A673 (cell line): ENCODE measurements at regions not wholly inside any gene's neighbourhood (a gene's known extent, or its start where the extent isn't known, plus 50 kb on each side); places are given as distances from the start of the nearest gene placed in this dataset.

ENCODE experiments used
- BruUV-seq: library from RNA; stranded (reverse); fragments of 400-500 nt; replicated peaks from 2 replicates; lab custom pipeline; 2021; lab: Mats Ljungman, UMichigan
- CTCF ChIA-PET: fragments of 300-600 bp; sonication (Branson Sonifier 250); formaldehyde crosslinking; loops from one replicate; lab custom pipeline; 2022; ENCODE audit warnings: antibody characterized with exemption; lab: Charles Lee
- POLR2A ChIA-PET: fragments of 300-600 bp; sonication (Branson Sonifier 250); formaldehyde crosslinking; loops from one replicate; lab custom pipeline; 2022; ENCODE audit warnings: antibody characterized with exemption; ENCODE audit not compliant: low non-redundant PET; lab: Charles Lee
- DNase-seq: peaks from one replicate; pipeline ENCODE4 v3.0.0-alpha.2; 2015; ENCODE audit warnings: low spot score
- H3K27ac ChIP-seq: fragments of 200-600 bp; sonication (generic); 2 replicates; pipeline ENCODE4 v1.5.1; 2016; ENCODE audit warnings: mixed run types, low read depth, mild to moderate bottlenecking, mixed read lengths, antibody characterized with exemption, low read length; ENCODE audit not compliant: poor library complexity, severe bottlenecking
- H3K27me3 ChIP-seq: fragments of 200-600 bp; sonication (generic); replicated peaks from 2 replicates; pipeline ENCODE4 v1.6.1; 2017; ENCODE audit warnings: mixed run types, low read depth, mild to moderate bottlenecking, mixed read lengths, antibody characterized with exemption, low read length; ENCODE audit not compliant: insufficient read depth, poor library complexity
- H3K36me3 ChIP-seq: fragments of 200-600 bp; sonication (generic); 2 replicates; pipeline ENCODE4 v1.6.1; 2016; ENCODE audit warnings: mixed run types, mild to moderate bottlenecking, mixed read lengths, antibody characterized with exemption, low read length; ENCODE audit not compliant: insufficient read depth, poor library complexity, severe bottlenecking
- H3K4me1 ChIP-seq: fragments of 200-600 bp; sonication (generic); 2 replicates; pipeline ENCODE4 v1.6.1; 2017; ENCODE audit warnings: mixed run types, mild to moderate bottlenecking, mixed read lengths, antibody characterized with exemption, low read length; ENCODE audit not compliant: insufficient read depth, poor library complexity, severe bottlenecking
- H3K4me3 ChIP-seq: fragments of 200-600 bp; sonication (generic); 2 replicates; pipeline ENCODE4 v1.5.1; 2016; ENCODE audit warnings: low read depth, mixed run types, mild to moderate bottlenecking, mixed read lengths, low read length; ENCODE audit not compliant: poor library complexity, severe bottlenecking
- H3K9me3 ChIP-seq: fragments of 200-600 bp; sonication (generic); 2 replicates; pipeline ENCODE4 v1.6.1; 2016; ENCODE audit warnings: mixed run types, low read depth, mild to moderate bottlenecking, mixed read lengths, antibody characterized with exemption, low read length; ENCODE audit not compliant: poor library complexity, severe bottlenecking
- EZH2 ChIP-seq: fragments of 200-600 bp; sonication (generic); IDR thresholded peaks from 2 replicates; pipeline ENCODE4 v1.6.1; 2017; ENCODE audit warnings: borderline replicate concordance, low read depth, mild to moderate bottlenecking, mixed read lengths, antibody characterized with exemption, low read length; ENCODE audit not compliant: poor library complexity, severe bottlenecking
- intact Hi-C: fragments of 100-400 bp; cut with micrococcal nuclease; formaldehyde crosslinking; loops from one replicate; pipeline ENCODE4 v1.10.0; 2022; ENCODE audit not compliant: unreplicated experiment
- TF ChIP-seq, protein P1 (sequence below): fragments of 300-800, 200-600 bp; sonication (generic); conservative IDR thresholded peaks from 2 replicates; pipeline ENCODE4 v1.5.1; 2017; ENCODE audit warnings: low read depth, mild to moderate bottlenecking, antibody characterized with exemption, low read length, moderate library complexity, mixed read lengths

DNA sequence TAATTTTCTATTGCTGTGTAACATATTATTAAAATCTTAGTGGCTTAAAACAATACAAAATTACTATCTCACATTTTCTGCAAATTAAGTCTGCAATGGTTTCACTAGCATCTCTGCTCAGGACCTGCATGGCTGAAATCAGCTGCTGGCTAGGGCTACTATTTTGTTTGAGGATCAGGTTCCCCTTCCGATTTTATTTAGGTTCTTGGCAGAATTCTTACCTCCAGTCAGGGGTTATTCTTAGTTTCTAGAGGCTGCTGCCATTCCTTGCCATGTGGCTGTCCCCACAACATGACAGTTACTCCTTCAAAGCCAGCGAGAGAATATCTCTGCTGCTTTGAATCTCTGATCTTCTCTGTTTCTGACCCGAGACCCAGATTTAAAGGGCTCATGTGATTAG is 424.5 kb upstream of the ANO5 start:
- POLR2A ChIA-PET = no interaction called here
- CTCF ChIA-PET = no interaction called here
- BruUV-seq = no TSS peak

DNA sequence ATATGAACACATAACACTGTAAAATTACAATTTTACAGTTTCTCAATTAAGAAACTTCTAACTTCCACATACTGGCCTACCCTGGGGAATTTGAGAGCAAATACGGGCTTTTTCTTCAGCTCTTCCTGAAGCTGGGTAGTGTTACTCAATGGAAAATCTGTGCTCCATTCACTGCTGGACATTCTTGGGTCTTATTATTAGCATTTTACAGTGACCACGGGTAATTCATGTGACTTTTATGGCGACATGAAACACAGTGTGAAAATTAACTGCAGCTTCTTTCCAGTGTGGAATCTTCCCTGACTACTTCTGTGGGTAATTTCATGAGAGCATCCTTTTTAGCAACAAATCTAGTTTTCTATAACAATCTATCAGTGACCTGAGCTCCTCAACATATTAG is 423.7 kb upstream of the ANO5 start:
- ChIA-PET CTCF (no interaction called here), POLR2A (no interaction called here)
- H3K4me1 ChIP-seq = no peaks in the 10 kb centered on the region
- H3K36me3 ChIP-seq = no peaks in the 10 kb centered on the region
- BruUV-seq = no TSS peak
- TF ChIP-seq, protein P1, sequence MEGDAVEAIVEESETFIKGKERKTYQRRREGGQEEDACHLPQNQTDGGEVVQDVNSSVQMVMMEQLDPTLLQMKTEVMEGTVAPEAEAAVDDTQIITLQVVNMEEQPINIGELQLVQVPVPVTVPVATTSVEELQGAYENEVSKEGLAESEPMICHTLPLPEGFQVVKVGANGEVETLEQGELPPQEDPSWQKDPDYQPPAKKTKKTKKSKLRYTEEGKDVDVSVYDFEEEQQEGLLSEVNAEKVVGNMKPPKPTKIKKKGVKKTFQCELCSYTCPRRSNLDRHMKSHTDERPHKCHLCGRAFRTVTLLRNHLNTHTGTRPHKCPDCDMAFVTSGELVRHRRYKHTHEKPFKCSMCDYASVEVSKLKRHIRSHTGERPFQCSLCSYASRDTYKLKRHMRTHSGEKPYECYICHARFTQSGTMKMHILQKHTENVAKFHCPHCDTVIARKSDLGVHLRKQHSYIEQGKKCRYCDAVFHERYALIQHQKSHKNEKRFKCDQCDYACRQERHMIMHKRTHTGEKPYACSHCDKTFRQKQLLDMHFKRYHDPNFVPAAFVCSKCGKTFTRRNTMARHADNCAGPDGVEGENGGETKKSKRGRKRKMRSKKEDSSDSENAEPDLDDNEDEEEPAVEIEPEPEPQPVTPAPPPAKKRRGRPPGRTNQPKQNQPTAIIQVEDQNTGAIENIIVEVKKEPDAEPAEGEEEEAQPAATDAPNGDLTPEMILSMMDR = no peak
- no peak for TF ChIP-seq EZH2
- H3K27ac ChIP-seq = no peak overlapping the region
- H3K4me3 ChIP-seq = no peak overlapping the region
- H3K9me3 ChIP-seq = no peaks in the 10 kb centered on the region
- no peak for DNase-seq
- intact Hi-C loops = no loop called here
- H3K27me3 ChIP-seq = no peaks in the 10 kb centered on the region

More for the DNA sequence above, 424.5 kb upstream of the ANO5 start:
- intact Hi-C loops = no loop called here
- Histone ChIP-seq H3K27me3 (no peaks in the 10 kb centered on the region), H3K27ac (no peak overlapping the region), H3K36me3 (no peaks in the 10 kb centered on the region), H3K4me3 (no peak overlapping the region), H3K9me3 (no peaks in the 10 kb centered on the region), H3K4me1 (no peaks in the 10 kb centered on the region)
- no peak for DNase-seq
- TF ChIP-seq, protein P1 = no peak
- TF ChIP-seq EZH2 = no peak

DNA sequence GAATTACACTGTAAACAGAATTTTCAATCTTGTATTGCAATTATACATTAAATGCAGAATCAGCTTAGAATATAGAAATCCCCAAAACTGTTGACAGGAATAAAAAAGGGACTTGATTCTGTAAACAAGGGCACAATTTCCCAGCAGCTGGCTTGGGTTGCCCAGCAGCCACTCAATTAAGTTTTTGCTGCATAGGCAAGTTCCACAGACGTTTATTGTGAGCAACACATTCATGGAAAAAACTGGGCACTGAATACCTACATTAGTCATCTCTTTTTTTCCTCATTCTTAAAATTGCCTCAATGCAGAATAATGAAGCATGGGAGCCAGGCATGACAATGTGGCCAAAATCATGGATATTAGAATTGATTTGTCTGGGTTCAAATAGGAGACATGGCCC is 421.8 kb upstream of the ANO5 start:
- Histone ChIP-seq H3K27me3 (no peaks in the 10 kb centered on the region), H3K9me3 (no peaks in the 10 kb centered on the region), H3K4me3 (no peak overlapping the region), H3K27ac (no peak overlapping the region), H3K36me3 (no peaks in the 10 kb centered on the region), H3K4me1 (no peaks in the 10 kb centered on the region)
- no peak for TF ChIP-seq EZH2
- TF ChIP-seq, protein P1 = no peak
- POLR2A ChIA-PET = no interaction called here
- peak; percentile 17 for DNase-seq
- intact Hi-C loops = no loop called here
- no TSS peak for BruUV-seq
- CTCF ChIA-PET = no interaction called here
